Stimulated activated naive CD4-positive, alpha-beta T cell treated with Interleukin-2 at 50 U/mL for 16 hours (primary cell): ENCODE measurements at regions not wholly inside any gene's neighbourhood (a gene's known extent, or its start where the extent isn't known, plus 50 kb on each side); places are given as distances from the start of the nearest gene placed in this dataset.
"Not testable (repeated sequence)": the region's sequence is repeated elsewhere in the genome, so short reads cannot be mapped to it uniquely, and the experiment has no call there.

Experiments
- DNase-seq: peaks from one replicate; lab custom pipeline; 2025; lab: John Stamatoyannopoulos, UW

- DNase-seq = no peak
Observed at GRCh38 chr10:65628493-65629139, 1297.2 kb upstream of the LRRTM3 start.

- no peak for DNase-seq
Observed at GRCh38 chr10:65660006-65660405, 1265.8 kb upstream of the LRRTM3 start.

- DNase-seq = no peak
Observed at GRCh38 chr10:65670087-65670486, 1255.7 kb upstream of the LRRTM3 start.

GRCh38 chr10:65670596-65670995 lies 1255.2 kb upstream of the LRRTM3 start:
- DNase-seq = not testable (repeated sequence)

- DNase-seq = no peak
Observed at GRCh38 chr10:65675236-65675635, 1250.6 kb upstream of the LRRTM3 start.

GRCh38 chr10:65684896-65685295 lies 1240.9 kb upstream of the LRRTM3 start:
- DNase-seq = no peak

GRCh38 chr10:65701168-65701776 lies 1224.6 kb upstream of the LRRTM3 start:
- DNase-seq = no peak

- DNase-seq = no peak
Observed at GRCh38 chr10:65708057-65708456, 1217.8 kb upstream of the LRRTM3 start.

GRCh38 chr10:65710306-65710705 lies 1215.5 kb upstream of the LRRTM3 start:
- no peak for DNase-seq

GRCh38 chr10:65719790-65720189 lies 1206.0 kb upstream of the LRRTM3 start:
- no peak for DNase-seq

- no peak for DNase-seq
Observed at GRCh38 chr10:65720901-65721300, 1204.9 kb upstream of the LRRTM3 start.

GRCh38 chr10:65723525-65723924 lies 1202.3 kb upstream of the LRRTM3 start:
- no peak for DNase-seq

- DNase-seq = no peak
Observed at GRCh38 chr10:65735382-65735781, 1190.5 kb upstream of the LRRTM3 start.

- no peak for DNase-seq
Observed at GRCh38 chr10:65742906-65743305, 1182.9 kb upstream of the LRRTM3 start.

GRCh38 chr10:65751218-65751617 lies 1174.6 kb upstream of the LRRTM3 start:
- no peak for DNase-seq

GRCh38 chr10:65751896-65752295 lies 1173.9 kb upstream of the LRRTM3 start:
- no peak for DNase-seq

GRCh38 chr10:65753532-65753931 lies 1172.3 kb upstream of the LRRTM3 start:
- DNase-seq = no peak

- no peak for DNase-seq
Observed at GRCh38 chr10:65754112-65754511, 1171.7 kb upstream of the LRRTM3 start.

- no peak for DNase-seq
Observed at GRCh38 chr10:65762311-65762710, 1163.5 kb upstream of the LRRTM3 start.

- DNase-seq = no peak
Observed at GRCh38 chr10:65765006-65765541, 1160.8 kb upstream of the LRRTM3 start.

- DNase-seq = no peak
Observed at GRCh38 chr10:65769828-65770227, 1156.0 kb upstream of the LRRTM3 start.

- DNase-seq = no peak
Observed at GRCh38 chr10:65778753-65779152, 1147.1 kb upstream of the LRRTM3 start.

GRCh38 chr10:65779985-65780384 lies 1145.9 kb upstream of the LRRTM3 start:
- DNase-seq = no peak

GRCh38 chr10:65786279-65786678 lies 1139.6 kb upstream of the LRRTM3 start:
- DNase-seq = no peak
